Activated CD4-positive, CD25-positive, alpha-beta regulatory T cell treated with anti-CD3 and anti-CD28 coated beads, Interleukin-2, amount 50 U/mL, for 24 hours (primary cell): ENCODE measurements at regions not wholly inside any gene's neighbourhood (a gene's known extent, or its start where the extent isn't known, plus 50 kb on each side); places are given as distances from the start of the nearest gene placed in this dataset.

Experiments
- ATAC-seq, 2 donors: fragments of 150-1000 bp; cut with Tn5 transposase; one replicate each; pipeline ENCODE4 v1.10.0; 2021; ENCODE audit warnings: mild to moderate bottlenecking in 1 of 2, moderate library complexity in 1 of 2

DNA sequence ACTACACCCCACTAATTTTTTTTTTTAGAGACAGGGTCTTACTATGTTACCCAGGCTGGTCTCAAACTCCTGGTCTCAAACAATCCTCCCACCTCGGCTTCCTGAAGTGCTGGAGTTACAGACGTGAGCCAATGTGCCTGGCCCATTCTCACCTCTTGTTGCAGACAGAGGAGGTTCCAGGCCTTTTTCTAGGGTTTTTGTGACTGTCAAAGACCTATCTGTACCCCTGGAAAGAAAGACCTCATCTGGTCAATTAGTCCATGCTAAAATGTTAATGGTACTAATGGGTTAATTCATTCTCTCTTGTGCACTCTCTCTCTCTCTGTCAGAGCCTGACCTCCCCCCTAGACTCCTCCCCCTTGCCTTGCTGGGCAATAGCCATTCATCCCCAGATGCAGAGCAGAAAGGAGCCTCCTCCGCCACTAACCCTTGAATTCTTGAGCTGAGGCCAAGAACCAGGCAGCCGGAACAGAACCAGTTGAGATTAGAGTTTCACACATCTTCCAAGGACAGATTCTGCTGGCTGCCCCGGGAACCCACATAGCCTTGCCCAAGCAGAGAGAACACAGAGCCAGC lies 209.7 kb downstream of the SKIDA1 start:
- ATAC-seq = no peak

DNA sequence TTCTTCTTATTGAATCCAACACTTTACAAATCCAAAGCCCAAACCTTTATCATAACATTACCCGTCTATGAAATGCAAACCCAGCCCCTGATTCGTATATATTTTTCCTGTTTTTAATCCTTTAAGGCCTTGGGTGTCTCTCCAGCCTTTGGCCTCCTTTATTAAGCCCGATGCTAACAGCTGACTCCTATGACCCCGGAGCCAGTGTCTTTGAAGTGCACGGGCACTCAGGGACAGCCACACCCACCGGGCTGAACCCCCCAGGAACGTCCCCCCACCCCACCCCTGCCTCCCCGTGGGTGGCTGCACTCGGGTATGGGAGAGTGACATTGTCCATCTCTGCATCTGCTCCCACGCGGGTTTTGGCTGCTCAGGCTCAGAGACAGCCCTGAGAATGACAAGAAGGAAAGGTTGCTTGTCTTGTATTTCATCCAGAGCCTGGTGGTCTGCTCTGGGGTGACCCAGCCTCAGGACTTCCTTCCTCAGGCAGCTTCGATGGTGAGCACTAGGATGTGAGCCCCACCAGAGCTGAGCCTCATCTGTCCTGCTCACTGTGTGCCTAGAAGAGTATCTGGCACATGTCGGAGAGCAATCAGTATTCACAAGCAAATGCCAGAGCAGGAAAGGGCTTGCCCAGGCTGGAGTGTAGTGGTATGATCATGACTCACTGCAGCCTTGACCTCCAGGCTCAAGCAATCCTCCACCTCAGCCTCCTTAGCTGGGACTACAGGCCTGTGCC lies 210.4 kb downstream of the SKIDA1 start:
- no peak for ATAC-seq

DNA sequence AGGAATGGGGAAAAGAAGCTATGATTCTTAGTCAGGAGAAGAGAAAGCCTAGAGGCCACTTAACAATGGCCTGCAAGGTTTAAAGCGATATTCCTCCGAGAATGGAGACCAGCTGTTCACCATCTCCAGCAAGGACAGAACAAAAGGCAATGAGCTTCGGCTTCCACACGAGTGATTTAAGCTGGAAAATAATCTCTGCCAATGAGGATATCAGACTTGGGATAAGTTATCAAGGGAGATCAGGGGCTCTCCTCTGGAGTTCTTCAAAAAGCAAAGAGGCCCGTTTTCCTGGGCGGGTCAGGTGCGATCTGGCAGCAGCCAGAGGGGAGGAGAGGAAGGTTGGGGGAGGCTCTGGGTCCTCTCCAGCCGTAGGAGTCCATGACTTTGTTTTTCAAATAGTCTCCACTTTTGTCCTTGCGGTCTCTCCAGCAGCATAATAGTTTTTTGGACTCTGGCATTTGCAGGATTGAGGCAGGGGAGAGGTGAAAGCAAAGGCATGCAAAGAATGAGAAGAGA lies 211.3 kb downstream of the SKIDA1 start:
- no peak for ATAC-seq

DNA sequence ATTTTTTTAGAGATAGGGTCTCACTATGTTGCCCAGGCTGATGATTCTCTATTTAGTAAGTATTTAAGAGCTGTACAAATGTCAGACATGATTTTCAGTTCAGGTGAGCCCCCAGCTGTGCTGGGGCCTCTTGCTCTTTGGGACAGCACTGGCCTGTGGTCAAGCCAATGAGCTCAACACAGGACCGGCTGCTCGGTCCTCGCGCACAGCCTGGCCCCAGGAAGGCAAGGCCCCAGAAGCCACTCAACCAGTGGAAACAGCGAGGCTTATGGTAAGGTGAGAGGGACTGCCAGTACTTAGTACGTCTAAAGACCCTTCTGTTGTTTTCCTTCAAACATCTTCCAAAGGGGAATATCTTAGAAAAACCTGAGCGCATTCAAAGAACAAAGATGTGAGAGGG lies 211.8 kb downstream of the SKIDA1 start:
- ATAC-seq = no peak

DNA sequence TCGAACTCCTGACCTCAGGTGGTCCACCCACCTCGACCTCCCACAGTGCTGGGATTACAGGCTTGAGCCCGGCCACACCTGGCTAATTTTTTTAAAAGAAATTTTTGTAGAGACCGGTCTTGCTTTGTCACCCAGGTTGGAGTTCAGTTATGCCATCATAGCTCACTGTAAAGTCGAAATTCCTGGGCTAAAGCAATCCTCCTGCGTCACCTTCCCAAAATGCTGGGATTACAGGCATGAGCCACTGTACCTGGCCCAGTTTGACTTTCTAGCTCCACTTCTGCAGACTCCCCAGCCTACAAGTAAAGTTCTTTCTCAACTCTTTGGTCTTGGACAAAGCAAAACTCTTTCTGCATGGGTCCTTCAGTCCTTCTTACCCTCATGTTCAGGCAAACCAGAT lies 214.1 kb downstream of the SKIDA1 start:
- ATAC-seq = no peak

DNA sequence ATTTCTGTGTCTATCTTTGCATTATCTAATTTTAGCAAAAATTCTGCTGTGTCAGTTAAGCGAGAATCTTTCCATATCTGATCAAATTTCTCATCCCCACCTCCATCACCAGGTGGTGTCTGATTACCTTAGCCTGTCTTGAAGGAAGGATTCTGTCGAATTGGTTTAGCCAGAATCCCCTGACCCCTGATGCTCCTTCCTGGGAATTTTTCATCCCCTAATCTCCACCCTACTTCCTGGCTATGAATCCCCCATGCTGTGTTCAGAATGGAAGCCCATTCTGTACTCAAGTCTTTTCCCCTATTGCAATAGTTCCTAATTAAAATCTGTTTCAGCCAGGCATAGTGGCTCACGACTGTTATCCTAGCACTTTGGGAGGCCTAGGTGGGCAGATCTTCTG lies 216.1 kb downstream of the SKIDA1 start:
- no peak for ATAC-seq

DNA sequence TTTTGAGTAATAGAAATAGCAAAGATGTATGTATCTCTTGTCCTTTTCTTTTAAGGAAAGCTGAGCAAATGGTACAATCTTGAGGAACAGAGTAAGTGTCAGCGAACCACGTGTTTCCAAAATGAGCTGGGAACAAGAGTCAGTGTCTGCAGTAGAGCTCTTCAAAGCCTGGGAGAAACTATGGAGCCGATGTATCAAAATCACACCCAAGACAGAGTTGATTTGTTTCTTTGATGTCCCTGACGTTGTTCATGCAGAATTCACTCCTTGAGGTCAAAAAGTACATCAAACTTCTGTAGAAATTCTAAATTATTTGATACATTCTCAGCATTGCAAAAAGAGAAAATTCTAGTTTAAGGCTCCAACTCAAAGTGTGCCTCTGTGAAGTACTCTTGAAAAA lies 216.5 kb downstream of the SKIDA1 start:
- no peak for ATAC-seq

DNA sequence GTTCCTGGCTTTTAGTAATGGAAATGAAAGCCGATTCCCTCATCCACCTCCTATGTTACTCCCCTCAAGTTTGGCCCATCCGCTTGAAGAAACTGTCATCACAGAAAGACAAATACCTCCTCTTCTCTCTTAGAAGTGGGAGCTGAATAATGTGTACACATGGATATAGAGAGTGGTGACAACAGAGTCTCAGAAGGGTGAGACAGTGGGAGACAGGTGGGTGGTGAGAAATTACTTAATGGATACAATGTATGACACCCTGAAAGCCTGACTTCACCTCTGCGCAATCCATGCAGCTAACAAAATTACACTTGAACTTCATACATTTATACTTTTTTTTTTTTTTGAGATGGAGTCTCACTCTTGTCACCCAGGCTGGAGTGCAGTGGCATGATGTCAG lies 217.5 kb downstream of the SKIDA1 start:
- ATAC-seq = no peak

DNA sequence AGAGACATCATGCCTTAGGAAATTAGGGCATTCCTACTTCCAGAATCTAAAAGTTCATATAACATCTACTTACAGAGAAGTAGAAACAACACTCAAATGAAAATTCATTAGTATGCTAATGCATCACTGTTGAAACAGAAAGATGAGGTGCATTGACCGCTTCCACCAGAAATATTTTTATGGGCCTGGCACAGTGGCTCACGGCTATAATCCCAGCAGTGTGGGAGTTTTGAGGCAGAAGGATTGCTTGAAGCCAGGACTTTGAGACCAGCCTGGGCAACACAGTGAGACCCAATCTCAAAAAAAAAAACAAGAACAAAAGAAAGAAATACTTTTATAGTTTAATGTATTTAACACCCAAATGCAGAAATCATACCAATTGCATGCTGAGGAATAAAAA lies 220.9 kb downstream of the SKIDA1 start:
- no peak for ATAC-seq

DNA sequence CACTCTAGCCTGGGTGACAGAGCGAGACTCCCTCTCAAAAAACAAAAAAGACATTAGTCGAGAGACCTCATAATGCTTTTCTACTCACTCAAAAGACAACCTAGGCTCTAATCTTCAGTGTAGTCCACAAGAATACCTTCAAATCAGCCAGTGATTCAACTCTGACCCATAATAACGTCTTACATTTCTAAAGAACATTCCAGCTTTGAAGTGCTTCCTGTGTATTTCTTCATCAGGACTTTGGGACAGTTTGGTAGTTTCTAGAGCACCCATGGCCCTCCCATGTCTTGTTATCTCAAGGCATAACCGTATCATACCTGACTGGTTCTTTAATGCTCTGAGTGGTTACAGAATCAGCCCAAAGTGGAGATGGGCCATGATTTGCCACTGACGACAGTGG lies 221.3 kb downstream of the SKIDA1 start:
- no peak for ATAC-seq

DNA sequence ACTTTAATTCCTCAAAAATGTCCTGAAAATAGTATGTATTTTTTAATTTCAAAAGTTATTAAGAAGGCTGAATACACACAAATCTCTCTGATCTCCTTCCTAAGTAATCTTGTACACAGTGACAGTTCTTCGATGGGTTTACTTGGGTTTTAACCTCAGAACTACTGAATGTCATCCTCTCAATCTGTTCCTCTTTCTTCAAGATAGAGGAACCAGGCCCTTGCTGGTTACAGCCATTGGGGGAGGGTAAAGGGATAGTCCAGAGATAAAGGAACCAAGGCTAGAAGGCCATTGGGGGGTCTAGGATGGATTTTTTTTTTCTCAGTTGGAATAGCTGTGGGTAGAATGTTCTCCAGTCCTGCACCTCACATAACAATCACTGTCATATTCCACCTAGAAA lies 224.9 kb downstream of the SKIDA1 start:
- no peak for ATAC-seq

DNA sequence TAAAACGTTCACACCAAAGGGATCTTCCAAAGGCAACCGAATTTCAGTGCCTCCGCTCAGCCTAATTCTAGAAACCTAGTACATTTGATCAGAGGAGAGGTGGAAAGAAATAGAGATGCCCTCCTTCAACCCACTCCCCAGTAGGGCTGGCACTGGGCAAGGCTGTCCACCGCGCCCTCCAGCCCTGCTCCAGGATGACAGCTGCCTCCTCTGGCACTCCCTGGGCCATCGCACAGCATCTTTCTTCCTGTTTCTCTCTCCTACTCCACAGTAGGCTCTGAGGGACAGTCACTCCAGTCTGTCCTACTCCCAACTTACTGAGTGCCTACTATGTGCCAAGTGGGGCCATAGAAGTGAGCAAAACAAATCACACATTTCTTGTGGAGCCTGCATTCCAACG lies 226.2 kb downstream of the SKIDA1 start:
- no peak for ATAC-seq

DNA sequence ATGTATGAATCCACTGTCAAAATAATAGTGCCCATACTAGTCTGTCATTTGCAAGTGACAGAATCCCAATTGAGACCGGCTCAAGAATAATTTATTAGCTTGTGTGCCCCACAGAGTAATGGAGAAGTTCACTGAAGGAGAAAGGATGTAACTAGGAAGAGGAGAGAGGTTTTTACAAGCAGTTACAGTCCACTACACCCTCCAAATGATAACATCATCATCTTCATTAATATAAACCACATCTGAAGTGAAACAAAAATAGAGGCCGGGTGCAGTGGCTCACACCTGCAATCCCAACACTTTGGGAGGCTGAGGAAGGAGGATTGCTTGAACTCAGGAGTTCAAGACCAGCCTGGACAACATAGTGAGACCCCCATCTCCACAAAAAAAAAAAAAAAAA lies 226.8 kb downstream of the SKIDA1 start:
- ATAC-seq = no peak

DNA sequence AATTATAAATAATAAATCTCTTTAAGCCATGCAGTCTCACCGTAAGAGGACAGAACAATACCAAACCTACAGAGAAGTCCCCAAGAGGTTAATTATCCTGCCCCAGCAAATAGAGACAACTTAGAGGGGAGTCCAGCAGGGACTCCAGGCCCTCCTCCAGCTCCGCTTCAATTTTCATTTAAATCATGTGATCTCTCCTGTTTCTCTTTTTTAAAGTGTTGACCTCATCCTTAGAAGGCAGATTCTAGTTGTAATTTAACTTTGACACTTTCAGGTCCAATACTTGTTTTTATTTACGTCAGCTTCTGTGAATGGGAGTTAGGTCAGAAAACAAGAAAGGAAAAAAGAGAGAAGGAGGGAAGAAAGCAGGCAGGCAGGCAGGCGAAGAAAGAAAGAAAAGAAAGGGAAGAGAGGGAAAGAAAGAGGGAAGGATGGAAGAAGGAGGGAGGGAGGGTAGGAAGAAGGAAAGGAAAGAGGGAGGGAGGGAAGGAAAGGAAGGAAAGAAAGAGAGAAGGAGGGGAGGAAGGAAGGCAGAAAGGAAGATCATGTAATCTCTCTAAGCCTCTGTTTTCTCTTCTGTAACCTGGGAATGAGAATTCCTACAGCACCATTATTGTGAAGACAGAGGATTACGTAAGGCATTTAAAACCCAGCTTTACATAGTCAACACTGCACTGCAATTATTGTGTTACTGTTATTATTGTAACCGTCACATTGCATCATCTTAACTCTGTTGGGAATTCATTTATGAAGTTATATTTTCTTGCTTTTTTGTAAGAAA lies 227.7 kb downstream of the SKIDA1 start:
- no peak for ATAC-seq

DNA sequence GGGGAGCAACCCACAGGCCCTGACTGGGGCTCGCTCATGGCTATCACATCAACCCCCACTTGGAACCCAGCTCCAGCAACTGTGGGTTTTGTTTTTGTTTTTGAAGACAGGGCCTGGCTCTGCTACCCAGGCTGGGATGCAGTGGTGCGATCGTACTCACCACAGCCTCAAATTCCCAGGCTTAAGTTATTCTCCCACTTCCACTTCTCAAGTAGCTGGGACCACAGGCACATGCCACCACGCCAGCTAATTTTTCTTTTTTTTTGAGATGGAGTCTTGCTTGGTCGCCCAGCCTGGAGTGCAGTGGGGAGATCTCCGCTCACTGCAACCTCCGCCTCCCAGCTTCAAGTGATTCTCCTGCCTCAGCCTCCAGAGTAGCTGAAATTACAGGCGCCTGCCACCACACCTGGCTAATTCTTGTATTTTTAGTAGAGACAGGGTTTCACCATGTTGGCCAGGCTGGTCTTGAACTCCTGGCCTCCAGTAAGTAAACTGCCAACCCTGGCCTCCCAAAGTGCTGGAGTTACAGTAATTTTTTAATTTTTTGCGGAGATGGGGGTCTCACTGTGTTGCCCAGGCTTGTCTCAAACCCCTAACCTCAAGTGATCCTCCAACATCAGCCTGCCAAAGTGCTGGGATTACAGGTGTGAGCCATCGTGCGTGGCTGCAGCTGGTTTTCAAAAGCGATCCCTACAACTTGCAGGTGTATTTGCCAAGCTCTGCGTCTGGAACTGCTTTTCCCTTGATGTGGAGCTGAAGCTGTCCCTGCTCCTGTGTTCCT lies 228.7 kb downstream of the SKIDA1 start:
- ATAC-seq = no peak

DNA sequence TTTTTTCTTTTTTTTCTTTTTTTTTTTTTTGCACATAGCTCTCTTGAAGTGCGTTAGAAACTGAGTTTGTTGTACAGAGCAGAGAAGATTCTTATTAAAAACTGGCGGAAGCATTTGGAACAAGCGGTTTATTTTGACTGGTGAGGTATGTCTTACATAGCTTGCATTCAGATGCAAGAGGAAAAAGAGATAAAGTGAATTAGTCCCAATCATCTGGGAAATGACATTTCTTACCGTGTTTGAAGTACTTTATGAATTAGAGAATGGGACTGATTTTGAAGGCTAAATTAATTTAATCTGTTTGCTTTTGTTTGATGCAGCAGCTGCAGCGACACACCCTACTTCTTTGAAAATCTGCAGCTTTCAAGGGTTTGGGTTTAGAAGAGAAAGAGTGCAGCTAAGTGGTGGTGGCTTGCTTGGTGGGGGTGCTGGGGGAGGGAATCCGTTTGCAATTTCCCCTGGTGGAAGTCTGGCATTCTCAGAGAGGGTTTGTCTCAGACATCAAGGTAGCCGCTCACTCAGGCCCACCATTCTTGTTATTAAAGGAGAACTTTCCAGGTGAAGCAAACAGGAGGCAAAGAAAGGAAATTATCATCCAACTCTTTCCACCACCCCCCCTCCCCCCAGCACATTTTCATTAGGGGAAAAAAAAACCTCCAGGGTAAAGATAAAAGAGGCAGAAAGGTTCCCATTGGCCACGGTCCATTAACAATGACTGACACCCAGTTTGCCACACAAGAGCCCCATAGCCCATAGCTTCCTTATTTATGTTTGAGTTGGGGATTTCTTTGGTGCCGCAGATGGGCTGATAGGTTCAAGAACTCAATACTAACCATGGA lies 231.7 kb downstream of the SKIDA1 start:
- ATAC-seq = no peak

DNA sequence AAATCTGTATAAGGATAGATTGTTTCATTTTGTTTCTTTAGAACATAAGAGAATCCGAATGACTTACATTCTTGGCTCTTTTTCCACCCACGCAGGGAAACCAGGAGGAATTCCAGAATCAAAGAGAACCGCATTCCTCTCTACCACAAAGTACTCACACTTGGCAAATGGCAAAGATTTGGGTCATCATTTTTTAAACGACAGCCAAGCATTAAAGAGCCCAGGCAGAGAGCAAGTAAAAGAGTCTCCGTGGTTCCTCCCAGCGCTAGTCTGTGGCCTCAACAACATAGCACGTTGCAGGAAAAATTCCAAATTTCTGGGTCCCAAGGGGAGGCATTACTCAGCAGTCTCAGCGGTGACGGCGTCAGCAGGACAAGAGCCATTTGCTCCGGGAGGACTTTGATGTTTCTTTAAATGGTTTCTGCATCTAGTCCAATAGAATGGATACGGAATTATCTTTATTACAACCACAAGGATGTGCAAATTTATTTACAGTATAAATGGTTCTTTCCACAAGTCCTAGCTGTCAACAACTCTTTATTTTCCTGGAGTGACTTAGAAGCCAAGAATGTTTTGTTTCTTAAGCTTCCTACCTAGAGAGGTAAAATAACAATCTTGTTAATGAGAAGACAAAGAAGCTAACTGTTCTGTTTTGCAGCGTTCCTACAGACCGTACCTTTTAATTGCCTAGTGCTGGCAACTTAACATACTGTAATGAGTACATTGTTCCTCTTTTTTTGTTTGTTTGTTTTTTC lies 232.5 kb downstream of the SKIDA1 start:
- ATAC-seq = no peak

DNA sequence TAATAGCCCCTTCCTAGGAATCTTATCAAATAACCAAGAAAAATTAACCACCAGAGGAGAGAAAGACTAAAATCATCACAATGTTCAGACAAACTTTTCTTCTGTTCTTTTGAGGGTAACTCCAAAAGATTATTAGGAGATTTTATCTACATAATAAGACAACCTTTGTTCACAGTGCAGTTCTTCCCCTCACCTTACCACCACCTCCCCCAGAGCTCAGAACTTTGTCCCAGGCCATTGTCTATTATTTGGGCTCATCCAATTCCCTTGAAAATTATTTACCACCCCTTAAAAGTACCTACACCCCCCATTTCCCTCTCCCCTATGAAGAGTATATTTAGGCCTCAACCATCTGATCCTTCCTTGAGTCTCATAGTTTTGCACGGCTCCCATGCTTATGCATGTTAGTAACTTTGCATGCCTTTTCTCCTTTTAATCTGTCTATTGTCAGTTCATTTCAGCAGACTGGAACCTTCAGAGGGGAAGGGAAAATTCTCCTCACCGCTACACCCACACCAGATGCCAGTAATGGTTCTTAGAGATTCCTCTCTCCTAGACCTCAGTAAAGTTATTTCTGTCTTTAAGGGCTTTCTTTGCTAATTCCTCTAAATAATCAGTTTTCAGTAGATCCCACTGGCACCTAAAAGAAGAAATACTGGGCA lies 234.9 kb downstream of the SKIDA1 start:
- no peak for ATAC-seq

DNA sequence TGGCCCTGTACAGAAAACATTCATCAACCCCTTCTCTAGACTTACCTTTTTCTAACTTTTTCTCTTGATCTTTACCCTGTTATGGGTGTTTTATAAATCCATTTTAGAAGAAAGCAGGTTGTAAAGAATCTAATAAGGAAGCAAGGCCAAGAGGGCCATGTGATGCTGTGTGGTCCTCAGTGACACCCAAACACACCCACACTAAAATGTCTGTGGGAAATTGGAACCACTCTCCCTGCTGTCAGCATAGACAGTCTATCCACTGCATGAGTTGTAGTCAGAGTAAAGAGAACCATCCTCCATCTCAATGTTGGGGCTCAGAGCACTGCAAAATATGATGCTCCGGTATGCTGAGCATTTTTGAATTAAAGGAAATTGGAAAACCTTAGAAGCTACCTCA lies 235.5 kb downstream of the SKIDA1 start:
- no peak for ATAC-seq

DNA sequence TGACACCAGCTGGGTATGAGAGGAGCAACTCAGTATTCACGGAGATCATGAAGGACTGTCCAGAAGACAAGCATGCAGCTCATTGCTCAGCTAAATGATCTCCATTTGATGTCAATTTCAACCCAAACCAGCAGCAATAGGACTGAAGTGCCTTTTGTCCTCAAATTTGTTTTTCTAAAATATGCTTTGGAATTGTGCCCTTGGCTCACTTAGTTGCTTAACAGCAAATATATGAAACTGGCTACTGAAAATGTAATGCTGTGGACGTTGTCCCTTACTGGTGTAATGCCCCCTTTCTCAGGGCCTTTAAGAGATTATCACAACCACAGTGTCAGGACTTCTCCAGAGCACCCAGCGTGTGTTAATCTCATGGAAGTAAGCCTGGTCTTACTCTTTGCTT lies 236.2 kb downstream of the SKIDA1 start:
- ATAC-seq = no peak
